ENCODE measurements at regions not wholly inside any gene's neighbourhood (a gene's known extent, or its start where the extent isn't known, plus 50 kb on each side); places are given as distances from the start of the nearest gene placed in this dataset.

GRCh38 chr11:134580610-134580975, 168.6 kb upstream of the B3GAT1 start:
- no peak for TF ChIP-seq POLR2A (IDR thresholded peaks at IDR 0.05)
- TF ChIP-seq, protein P1, sequence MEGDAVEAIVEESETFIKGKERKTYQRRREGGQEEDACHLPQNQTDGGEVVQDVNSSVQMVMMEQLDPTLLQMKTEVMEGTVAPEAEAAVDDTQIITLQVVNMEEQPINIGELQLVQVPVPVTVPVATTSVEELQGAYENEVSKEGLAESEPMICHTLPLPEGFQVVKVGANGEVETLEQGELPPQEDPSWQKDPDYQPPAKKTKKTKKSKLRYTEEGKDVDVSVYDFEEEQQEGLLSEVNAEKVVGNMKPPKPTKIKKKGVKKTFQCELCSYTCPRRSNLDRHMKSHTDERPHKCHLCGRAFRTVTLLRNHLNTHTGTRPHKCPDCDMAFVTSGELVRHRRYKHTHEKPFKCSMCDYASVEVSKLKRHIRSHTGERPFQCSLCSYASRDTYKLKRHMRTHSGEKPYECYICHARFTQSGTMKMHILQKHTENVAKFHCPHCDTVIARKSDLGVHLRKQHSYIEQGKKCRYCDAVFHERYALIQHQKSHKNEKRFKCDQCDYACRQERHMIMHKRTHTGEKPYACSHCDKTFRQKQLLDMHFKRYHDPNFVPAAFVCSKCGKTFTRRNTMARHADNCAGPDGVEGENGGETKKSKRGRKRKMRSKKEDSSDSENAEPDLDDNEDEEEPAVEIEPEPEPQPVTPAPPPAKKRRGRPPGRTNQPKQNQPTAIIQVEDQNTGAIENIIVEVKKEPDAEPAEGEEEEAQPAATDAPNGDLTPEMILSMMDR (IDR thresholded peaks at IDR 0.05) = no peak

Measured in prostate gland (tissue), 2 donors.